ENCODE measurements at regions not wholly inside any gene's neighbourhood (a gene's known extent, or its start where the extent isn't known, plus 50 kb on each side); places are given as distances from the start of the nearest gene placed in this dataset.

DNA sequence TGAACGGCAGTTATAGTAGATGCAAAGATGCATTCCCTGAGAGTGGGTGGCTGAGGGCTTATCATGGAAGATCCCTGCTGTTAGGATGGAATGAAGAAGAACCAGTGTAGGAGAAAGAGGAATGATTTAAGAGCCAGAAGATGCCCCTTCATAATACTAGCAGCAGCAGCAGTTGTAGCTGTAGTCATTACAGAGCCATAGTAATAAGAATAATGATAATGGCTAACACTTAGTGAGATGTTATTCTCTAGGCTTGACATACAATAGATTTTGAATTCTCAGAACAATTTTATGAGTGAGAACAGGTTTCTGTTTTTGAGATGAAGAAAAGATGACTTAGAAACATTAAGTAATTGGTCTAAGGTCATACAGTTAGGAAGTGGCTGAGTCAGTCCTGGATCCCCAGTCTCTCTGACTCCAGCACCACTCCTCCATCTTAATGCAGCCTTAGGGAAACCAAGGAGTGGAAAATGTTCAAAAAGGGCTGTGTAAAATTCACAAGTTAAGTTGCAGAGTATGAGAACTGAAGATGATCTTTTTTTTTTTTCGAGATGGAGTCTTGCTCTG lies 459.4 kb upstream of the SGCD start:
- TF ChIP-seq, protein P1, sequence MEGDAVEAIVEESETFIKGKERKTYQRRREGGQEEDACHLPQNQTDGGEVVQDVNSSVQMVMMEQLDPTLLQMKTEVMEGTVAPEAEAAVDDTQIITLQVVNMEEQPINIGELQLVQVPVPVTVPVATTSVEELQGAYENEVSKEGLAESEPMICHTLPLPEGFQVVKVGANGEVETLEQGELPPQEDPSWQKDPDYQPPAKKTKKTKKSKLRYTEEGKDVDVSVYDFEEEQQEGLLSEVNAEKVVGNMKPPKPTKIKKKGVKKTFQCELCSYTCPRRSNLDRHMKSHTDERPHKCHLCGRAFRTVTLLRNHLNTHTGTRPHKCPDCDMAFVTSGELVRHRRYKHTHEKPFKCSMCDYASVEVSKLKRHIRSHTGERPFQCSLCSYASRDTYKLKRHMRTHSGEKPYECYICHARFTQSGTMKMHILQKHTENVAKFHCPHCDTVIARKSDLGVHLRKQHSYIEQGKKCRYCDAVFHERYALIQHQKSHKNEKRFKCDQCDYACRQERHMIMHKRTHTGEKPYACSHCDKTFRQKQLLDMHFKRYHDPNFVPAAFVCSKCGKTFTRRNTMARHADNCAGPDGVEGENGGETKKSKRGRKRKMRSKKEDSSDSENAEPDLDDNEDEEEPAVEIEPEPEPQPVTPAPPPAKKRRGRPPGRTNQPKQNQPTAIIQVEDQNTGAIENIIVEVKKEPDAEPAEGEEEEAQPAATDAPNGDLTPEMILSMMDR (IDR thresholded peaks at IDR 0.05; ENCODE audit: control insufficient read depth, extremely low read depth, insufficient read depth): no peak
- no peak for DNase-seq (ENCODE audit: low read depth)
- no peak overlapping the region for H3K4me3 ChIP-seq (ENCODE audit: low read depth, low read length)

DNA sequence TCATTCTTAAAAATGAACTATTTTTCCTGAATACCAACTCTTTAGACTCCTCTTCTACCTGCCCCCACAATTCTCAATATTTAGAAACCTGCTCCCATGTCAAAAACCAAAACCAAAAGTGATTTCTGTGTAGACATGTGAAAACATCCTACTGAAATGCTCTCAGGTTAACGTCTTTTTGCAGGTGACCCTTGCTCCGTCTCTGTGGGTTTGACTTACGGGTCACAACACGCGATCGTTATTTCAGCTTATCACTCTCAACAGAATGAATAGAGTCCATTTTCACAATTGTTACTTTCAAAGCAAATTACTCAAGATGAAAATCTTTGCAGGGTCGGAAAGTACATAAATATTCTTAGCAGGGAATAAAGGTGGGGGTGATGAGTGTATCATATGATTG lies 456.3 kb upstream of the SGCD start:
- DNase-seq (ENCODE audit: low read depth): no peak
- TF ChIP-seq, protein P1 (IDR thresholded peaks at IDR 0.05; ENCODE audit: control insufficient read depth, extremely low read depth, insufficient read depth): no peak
- no peak overlapping the region for H3K4me3 ChIP-seq (ENCODE audit: low read depth, low read length)

DNA sequence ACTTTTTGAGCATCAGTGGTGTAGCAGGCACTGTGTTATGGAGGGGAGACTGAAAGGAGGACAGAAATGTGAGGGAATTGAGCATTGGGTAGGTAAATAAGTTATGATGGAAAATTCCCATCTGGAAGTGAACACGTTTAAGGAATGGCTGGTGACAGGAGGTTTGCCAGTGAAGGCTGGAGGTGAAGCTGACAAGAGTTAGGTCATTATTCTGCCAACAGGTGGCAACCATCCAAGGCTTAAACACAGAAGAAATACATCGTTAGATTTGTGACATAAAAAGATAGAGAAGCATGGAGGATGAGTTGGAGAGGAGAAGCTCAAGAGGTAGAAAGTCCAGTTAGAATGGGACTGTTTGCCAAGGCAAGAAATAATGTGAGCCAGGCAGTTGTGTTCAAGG lies 455.3 kb upstream of the SGCD start:
- no peak for DNase-seq (ENCODE audit: low read depth)
- TF ChIP-seq, protein P1 (IDR thresholded peaks at IDR 0.05; ENCODE audit: control insufficient read depth, extremely low read depth, insufficient read depth): no peak
- H3K4me3 ChIP-seq (ENCODE audit: low read depth, low read length): no peak overlapping the region

DNA sequence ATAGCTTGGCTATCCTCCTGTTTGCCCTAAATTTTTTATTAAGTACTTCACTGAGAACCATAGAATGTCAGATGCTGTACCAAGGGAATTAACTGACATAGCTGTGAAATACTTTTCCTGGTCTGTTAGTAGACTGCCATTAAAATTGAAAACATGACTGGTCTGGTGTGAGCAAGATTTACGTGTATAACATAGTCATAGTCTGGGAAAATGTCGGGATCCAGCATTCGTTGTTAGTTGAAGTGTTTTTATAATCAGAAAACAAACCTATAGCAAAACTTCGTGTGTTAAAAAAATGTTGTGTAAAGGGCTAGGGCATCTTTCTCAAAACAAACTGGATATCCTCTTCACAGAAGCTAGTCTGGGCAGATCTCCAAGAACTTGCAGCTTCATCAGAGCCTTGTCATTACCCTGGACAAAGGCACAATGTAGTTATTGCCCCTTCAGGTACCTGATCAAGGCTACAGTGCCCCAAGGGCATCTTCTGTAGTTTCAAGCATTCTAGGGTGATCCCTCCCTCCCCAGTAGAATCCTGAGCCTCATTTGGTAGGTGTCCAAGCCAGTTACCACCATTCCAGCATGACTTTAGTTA lies 454.2 kb upstream of the SGCD start:
- TF ChIP-seq, protein P1 (IDR thresholded peaks at IDR 0.05; ENCODE audit: control insufficient read depth, extremely low read depth, insufficient read depth): no peak
- H3K4me3 ChIP-seq (ENCODE audit: low read depth, low read length): no peak overlapping the region
- no peak for DNase-seq (ENCODE audit: low read depth)

DNA sequence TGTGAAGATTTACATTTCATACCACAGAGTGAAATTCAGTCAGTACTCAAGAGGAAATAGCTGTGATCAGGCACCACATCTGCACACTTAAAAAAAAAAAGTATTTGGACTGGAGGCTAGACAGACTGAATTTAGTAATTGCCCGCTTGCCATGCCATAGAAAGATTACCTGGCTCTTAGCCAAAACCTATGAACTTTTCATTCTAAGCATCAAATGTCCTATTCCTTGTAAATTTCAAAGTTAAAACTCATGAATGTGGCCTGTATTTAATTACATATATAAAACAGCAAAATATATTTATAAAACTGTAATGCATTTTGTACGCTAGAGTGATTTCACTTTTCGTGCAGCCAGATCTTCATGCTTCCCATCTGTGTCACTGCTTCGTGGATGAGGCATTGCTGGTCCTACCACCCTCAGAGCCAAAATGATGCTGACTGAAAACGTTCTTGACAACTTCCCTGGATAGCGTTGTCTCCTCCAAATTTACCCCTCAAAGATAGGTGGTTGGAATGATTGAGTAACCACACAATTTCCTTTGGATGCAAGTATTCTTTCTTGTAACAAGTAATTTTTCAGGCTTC lies 447.9 kb upstream of the SGCD start:
- TF ChIP-seq, protein P1 (IDR thresholded peaks at IDR 0.05; ENCODE audit: control insufficient read depth, extremely low read depth, insufficient read depth): no peak
- no peak for DNase-seq (ENCODE audit: low read depth)
- H3K4me3 ChIP-seq (ENCODE audit: low read depth, low read length): no peak overlapping the region

DNA sequence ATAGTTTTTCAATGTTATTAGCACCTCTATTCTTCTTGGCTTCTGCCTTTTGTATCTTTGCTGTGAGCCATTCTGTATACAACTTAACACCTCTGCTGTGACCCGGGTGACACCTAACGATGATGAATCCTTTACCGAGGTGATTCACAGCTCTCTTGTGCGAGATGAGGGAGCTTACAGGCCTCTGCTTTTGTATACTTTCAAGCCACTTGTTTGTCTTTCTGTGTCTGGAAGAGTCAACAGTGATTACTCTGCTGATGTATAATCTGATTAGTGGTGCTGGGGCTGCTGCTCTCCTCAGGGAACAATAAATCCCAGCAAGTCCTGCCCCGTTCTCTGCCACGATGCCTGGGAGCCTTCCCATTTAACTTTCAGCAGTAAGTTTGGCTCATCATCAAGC lies 442.9 kb upstream of the SGCD start:
- DNase-seq (ENCODE audit: low read depth): no peak
- H3K4me3 ChIP-seq (ENCODE audit: low read depth, low read length): no peak overlapping the region
- TF ChIP-seq, protein P1 (IDR thresholded peaks at IDR 0.05; ENCODE audit: control insufficient read depth, extremely low read depth, insufficient read depth): no peak

DNA sequence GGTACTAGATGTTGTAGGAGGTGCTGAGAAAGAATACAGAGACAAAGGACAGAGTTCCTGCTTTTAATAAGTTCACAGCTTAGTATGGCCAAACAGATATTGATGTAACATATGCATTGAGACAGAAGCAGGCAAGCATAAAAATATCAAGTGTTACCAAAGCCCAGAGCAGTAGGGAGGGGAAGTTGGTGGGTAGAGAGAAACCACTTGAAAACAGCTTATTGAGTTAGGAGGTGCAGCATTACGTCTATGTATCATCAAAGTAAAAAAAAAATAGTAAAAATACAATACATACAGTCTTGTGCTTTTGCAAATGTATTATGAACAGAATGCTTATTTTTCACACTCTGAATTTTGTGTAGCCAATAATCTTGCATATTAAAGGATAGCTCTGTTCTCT lies 441.8 kb upstream of the SGCD start:
- TF ChIP-seq, protein P1 (IDR thresholded peaks at IDR 0.05; ENCODE audit: control insufficient read depth, extremely low read depth, insufficient read depth): no peak
- no peak for DNase-seq (ENCODE audit: low read depth)
- H3K4me3 ChIP-seq (ENCODE audit: low read depth, low read length): no peak overlapping the region

All from LNCaP clone FGC (cell line).